ENCODE measurements at regions not wholly inside any gene's neighbourhood (a gene's known extent, or its start where the extent isn't known, plus 50 kb on each side); places are given as distances from the start of the nearest gene placed in this dataset.

- H3K9ac ChIP-seq (ENCODE audit: low read depth in 2 of 2, low read length in 2 of 2): no peak overlapping the region
- intact Hi-C loops (cut with DNase I): no loop called here
- DNase-seq: no peak
- no peaks in the 10 kb centered on the region for H3K27me3 ChIP-seq
- no peaks in the 10 kb centered on the region for H3K9me3 ChIP-seq
- H3K4me3 ChIP-seq: no peak overlapping the region
- H3K27ac ChIP-seq: no peak overlapping the region
- no peaks in the 10 kb centered on the region for H3K4me1 ChIP-seq
- H3K36me3 ChIP-seq: no peaks in the 10 kb centered on the region
- no peak for TF ChIP-seq CTCF (IDR thresholded peaks at IDR 0.05)
Observed at GRCh38 chr1:222033450-222033849, 291.6 kb upstream of the DUSP10 start.

GRCh38 chr1:222031318-222031717 is 289.4 kb upstream of the DUSP10 start:
- H3K9me3 ChIP-seq: no peaks in the 10 kb centered on the region
- DNase-seq: no peak
- intact Hi-C loops (cut with DNase I): no loop called here
- TF ChIP-seq CTCF (IDR thresholded peaks at IDR 0.05): no peak
- H3K4me3 ChIP-seq: no peak overlapping the region
- no peak overlapping the region for H3K9ac ChIP-seq (ENCODE audit: low read depth in 2 of 2, low read length in 2 of 2)
- no peaks in the 10 kb centered on the region for H3K36me3 ChIP-seq
- no peak overlapping the region for H3K27ac ChIP-seq
- no peaks in the 10 kb centered on the region for H3K4me1 ChIP-seq
- no peaks in the 10 kb centered on the region for H3K27me3 ChIP-seq

GRCh38 chr1:222028676-222029075 is 286.8 kb upstream of the DUSP10 start:
- Histone ChIP-seq H3K27ac (no peak overlapping the region), H3K27me3 (no peaks in the 10 kb centered on the region), H3K4me3 (no peak overlapping the region), H3K36me3 (no peaks in the 10 kb centered on the region), H3K9me3 (no peaks in the 10 kb centered on the region), H3K9ac (ENCODE audit: low read depth in 2 of 2, low read length in 2 of 2) (no peak overlapping the region), H3K4me1 (no peaks in the 10 kb centered on the region)
- no peak for TF ChIP-seq CTCF (IDR thresholded peaks at IDR 0.05)
- intact Hi-C loops (cut with DNase I): no loop called here
- DNase-seq: no peak

- H3K4me1 ChIP-seq: no peaks in the 10 kb centered on the region
- no peaks in the 10 kb centered on the region for H3K27me3 ChIP-seq
- no peak for TF ChIP-seq CTCF (IDR thresholded peaks at IDR 0.05)
Observed at GRCh38 chr1:222028116-222028515, 286.2 kb upstream of the DUSP10 start.

GRCh38 chr1:222026280-222026679 is 284.4 kb upstream of the DUSP10 start:
- no peak for TF ChIP-seq CTCF (IDR thresholded peaks at IDR 0.05)
- Histone ChIP-seq H3K27ac (no peak overlapping the region), H3K4me1 (no peaks in the 10 kb centered on the region), H3K4me3 (no peak overlapping the region), H3K9me3 (no peaks in the 10 kb centered on the region), H3K9ac (ENCODE audit: low read depth in 2 of 2, low read length in 2 of 2) (no peak overlapping the region), H3K36me3 (no peaks in the 10 kb centered on the region), H3K27me3 (no peaks in the 10 kb centered on the region)
- DNase-seq: no peak
- intact Hi-C loops (cut with DNase I): no loop called here

More at GRCh38 chr1:222028116-222028515, 286.2 kb upstream of the DUSP10 start:
- Histone ChIP-seq H3K9ac (ENCODE audit: low read depth in 2 of 2, low read length in 2 of 2) (no peak overlapping the region), H3K9me3 (no peaks in the 10 kb centered on the region), H3K27ac (no peak overlapping the region), H3K36me3 (no peaks in the 10 kb centered on the region), H3K4me3 (no peak overlapping the region)
- DNase-seq: no peak
- intact Hi-C loops (cut with DNase I): no loop called here

- DNase-seq: no peak
- no peak for TF ChIP-seq CTCF (IDR thresholded peaks at IDR 0.05)
- intact Hi-C loops (cut with DNase I): no loop called here
- Histone ChIP-seq H3K9ac (ENCODE audit: low read depth in 2 of 2, low read length in 2 of 2) (no peak overlapping the region), H3K9me3 (no peaks in the 10 kb centered on the region), H3K4me3 (no peak overlapping the region), H3K4me1 (no peaks in the 10 kb centered on the region), H3K27me3 (no peaks in the 10 kb centered on the region), H3K36me3 (no peaks in the 10 kb centered on the region), H3K27ac (no peak overlapping the region)
Observed at GRCh38 chr1:222023025-222023424, 281.1 kb upstream of the DUSP10 start.
